ENCODE measurements at regions not wholly inside any gene's neighbourhood (a gene's known extent, or its start where the extent isn't known, plus 50 kb on each side); places are given as distances from the start of the nearest gene placed in this dataset.

- no TSS peak for BruUV-seq (replicated peaks)
- 0 out of 2 replicates have a peak overlapping the region, but pooled peaks have one; percentile 4 for H3K27ac ChIP-seq (ENCODE audit: low read length)
These were observed 226.2 kb upstream of the CRY1 start for GRCh38 chr12:107319533-107320032.

GRCh38 chr12:107320033-107320928 lies 226.9 kb upstream of the CRY1 start:
- H3K27ac ChIP-seq (ENCODE audit: low read length): 0 out of 2 replicates have a peak overlapping the region, but pooled peaks have one; percentile 4
- ChIA-PET CTCF (no interaction called here), POLR2A (ENCODE audit: unreplicated experiment) (no interaction called here)
- DNase-seq (peak; percentile 89), ATAC-seq (peak; percentile 48; the same call in 1 of the 2 replicates)
- no peaks in the 10 kb centered on the region for H3K9me3 ChIP-seq (ENCODE audit: low read length)
- BruUV-seq (replicated peaks): no TSS peak
- H3K4me1 ChIP-seq (ENCODE audit: insufficient read depth, low read length): peaks cover 9% of the 10 kb centered on the region
- no peak for TF ChIP-seq EZH2phosphoT487 (IDR thresholded peaks at IDR 0.05; ENCODE audit: borderline replicate concordance, low read length)
- no peak for TF ChIP-seq EZH2 (IDR thresholded peaks at IDR 0.05; ENCODE audit: low read length, unreplicated experiment)
- no peak for TF ChIP-seq CTCF (conservative IDR thresholded peaks at IDR 0.05; ENCODE audit: low read depth, low read length)
- H3K9me2 ChIP-seq (replicated peaks; ENCODE audit: low read length): no peaks in the 10 kb centered on the region
- H3K36me3 ChIP-seq (ENCODE audit: low read depth, low read length): no peaks in the 10 kb centered on the region
- no peaks in the 10 kb centered on the region for H4K20me1 ChIP-seq (ENCODE audit: low read length)
- no peaks in the 10 kb centered on the region for H3F3A ChIP-seq (ENCODE audit: low read length, unreplicated experiment)
- H3K4me3 ChIP-seq (ENCODE audit: low read length): peak overlapping the region; percentile 81
- peak overlapping the region; percentile 60 for H3K9ac ChIP-seq (ENCODE audit: low read length)
- H3K79me2 ChIP-seq (ENCODE audit: low read length): peaks cover 63% of the 10 kb centered on the region
- H3K27me3 ChIP-seq (ENCODE audit: low read length): 0 out of 2 replicates have a peak, but pooled peaks cover 3% of the 10 kb centered on the region
- intact Hi-C loops (cut with micrococcal nuclease): no loop called here
- peak overlapping the region; percentile 92 for H3K4me2 ChIP-seq (ENCODE audit: low read length)
- H2AFZ ChIP-seq (ENCODE audit: low read length): peak overlapping the region; percentile 83

More at GRCh38 chr12:107319533-107320032, 226.2 kb upstream of the CRY1 start:
- no peak for ATAC-seq
- H3K4me2 ChIP-seq (ENCODE audit: low read length): peak overlapping the region; percentile 92
- CTCF ChIA-PET: no interaction called here
- peak overlapping the region; percentile 60 for H3K9ac ChIP-seq (ENCODE audit: low read length)
- H4K20me1 ChIP-seq (ENCODE audit: low read length): no peaks in the 10 kb centered on the region
- TF ChIP-seq CTCF (conservative IDR thresholded peaks at IDR 0.05; ENCODE audit: low read depth, low read length): no peak
- no peak for TF ChIP-seq EZH2phosphoT487 (IDR thresholded peaks at IDR 0.05; ENCODE audit: borderline replicate concordance, low read length)
- no peak for TF ChIP-seq EZH2 (IDR thresholded peaks at IDR 0.05; ENCODE audit: low read length, unreplicated experiment)
- peak overlapping the region; percentile 83 for H2AFZ ChIP-seq (ENCODE audit: low read length)
- no peaks in the 10 kb centered on the region for H3K36me3 ChIP-seq (ENCODE audit: low read depth, low read length)
- no peaks in the 10 kb centered on the region for H3K9me2 ChIP-seq (replicated peaks; ENCODE audit: low read length)
- DNase-seq: no peak
- no peaks in the 10 kb centered on the region for H3F3A ChIP-seq (ENCODE audit: low read length, unreplicated experiment)
- peaks cover 9% of the 10 kb centered on the region for H3K4me1 ChIP-seq (ENCODE audit: insufficient read depth, low read length)
- peaks cover 56% of the 10 kb centered on the region for H3K79me2 ChIP-seq (ENCODE audit: low read length)
- intact Hi-C loops (cut with micrococcal nuclease): no loop called here
- POLR2A ChIA-PET (ENCODE audit: unreplicated experiment): no interaction called here
- peak overlapping the region; percentile 81 for H3K4me3 ChIP-seq (ENCODE audit: low read length)
- no peaks in the 10 kb centered on the region for H3K9me3 ChIP-seq (ENCODE audit: low read length)
- peaks cover 6% of the 10 kb centered on the region; the same call in 1 of the 2 replicates for H3K27me3 ChIP-seq (ENCODE audit: low read length)

Data from PC-3 (cell line).